Panc1 (cell line): ENCODE measurements at regions not wholly inside any gene's neighbourhood (a gene's known extent, or its start where the extent isn't known, plus 50 kb on each side); places are given as distances from the start of the nearest gene placed in this dataset.

ENCODE experiments used
- CTCF ChIP-seq: fragments of 450-650 bp; IDR thresholded peaks from 2 replicates; pipeline ENCODE4 v1.5.1; 2017; ENCODE audit warnings: mild to moderate bottlenecking
- SIN3A ChIP-seq: IDR thresholded peaks from 2 replicates; pipeline ENCODE4 v1.6.1; 2012; ENCODE audit warnings: low read depth, mild to moderate bottlenecking, low read length, moderate library complexity, borderline replicate concordance; ENCODE audit not compliant: insufficient read depth
- TCF7L2 ChIP-seq: IDR thresholded peaks from 2 replicates; pipeline ENCODE4 v1.6.1; 2011; ENCODE audit warnings: mild to moderate bottlenecking, low read depth, low read length, inconsistent platforms

DNA sequence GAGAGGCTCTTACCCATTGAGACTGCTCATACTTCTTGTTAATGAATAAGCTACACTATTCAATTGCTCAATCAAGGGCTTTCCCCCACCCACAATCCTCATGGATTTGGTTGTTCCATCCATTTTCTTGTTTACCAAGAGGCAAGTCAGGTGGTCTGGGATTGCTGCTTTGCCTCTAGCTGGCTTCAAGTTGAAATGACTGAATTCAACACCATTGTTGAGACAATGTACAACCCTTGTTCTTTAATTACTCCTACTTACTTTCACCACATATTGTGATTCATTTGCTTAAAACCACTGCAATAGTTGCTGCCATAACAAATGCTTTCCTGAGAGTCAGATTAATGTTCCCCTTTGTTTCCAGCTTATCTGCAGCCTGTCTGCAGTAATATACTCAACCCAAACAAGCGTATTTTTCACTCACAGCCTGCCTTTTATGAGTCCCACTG is 532.2 kb downstream of the RIT2 start:
- TF ChIP-seq TCF7L2 (no peak), CTCF (no peak), SIN3A (no peak)
